RWPE1 (cell line): ENCODE measurements at regions not wholly inside any gene's neighbourhood (a gene's known extent, or its start where the extent isn't known, plus 50 kb on each side); places are given as distances from the start of the nearest gene placed in this dataset.

Experiments used
- CTCF ChIA-PET: fragments of 350-600 bp; sonication (Branson Sonifier 250); formaldehyde crosslinking; extraction: SDS; loops from one replicate; lab custom pipeline; 2021; lab: Yijun Ruan, JAX
- POLR2A ChIA-PET: fragments of 400-600 bp; formaldehyde crosslinking; extraction: SDS; loops from one replicate; lab custom pipeline; 2020; ENCODE audit warnings: antibody characterized with exemption; ENCODE audit not compliant: low non-redundant PET; lab: Yijun Ruan, JAX
- DNase-seq: peaks from one replicate; pipeline ENCODE4 v3.0.0; 2012; ENCODE audit warnings: low spot score
- H3K27ac ChIP-seq: fragments of 450-650 bp; 2 replicates; pipeline ENCODE4 v1.5.1; 2017
- TF ChIP-seq, protein P1 (sequence below): fragments of 450-650 bp; conservative IDR thresholded peaks from 2 replicates; pipeline ENCODE4 v1.5.1; 2017; ENCODE audit warnings: low read depth, mild to moderate bottlenecking

GRCh38 chr2:221203125-221203524, 369.0 kb downstream of the EPHA4 start:
- TF ChIP-seq, protein P1, sequence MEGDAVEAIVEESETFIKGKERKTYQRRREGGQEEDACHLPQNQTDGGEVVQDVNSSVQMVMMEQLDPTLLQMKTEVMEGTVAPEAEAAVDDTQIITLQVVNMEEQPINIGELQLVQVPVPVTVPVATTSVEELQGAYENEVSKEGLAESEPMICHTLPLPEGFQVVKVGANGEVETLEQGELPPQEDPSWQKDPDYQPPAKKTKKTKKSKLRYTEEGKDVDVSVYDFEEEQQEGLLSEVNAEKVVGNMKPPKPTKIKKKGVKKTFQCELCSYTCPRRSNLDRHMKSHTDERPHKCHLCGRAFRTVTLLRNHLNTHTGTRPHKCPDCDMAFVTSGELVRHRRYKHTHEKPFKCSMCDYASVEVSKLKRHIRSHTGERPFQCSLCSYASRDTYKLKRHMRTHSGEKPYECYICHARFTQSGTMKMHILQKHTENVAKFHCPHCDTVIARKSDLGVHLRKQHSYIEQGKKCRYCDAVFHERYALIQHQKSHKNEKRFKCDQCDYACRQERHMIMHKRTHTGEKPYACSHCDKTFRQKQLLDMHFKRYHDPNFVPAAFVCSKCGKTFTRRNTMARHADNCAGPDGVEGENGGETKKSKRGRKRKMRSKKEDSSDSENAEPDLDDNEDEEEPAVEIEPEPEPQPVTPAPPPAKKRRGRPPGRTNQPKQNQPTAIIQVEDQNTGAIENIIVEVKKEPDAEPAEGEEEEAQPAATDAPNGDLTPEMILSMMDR: no peak
- ChIA-PET POLR2A (no interaction called here), CTCF (no interaction called here)
- no peak for DNase-seq
- H3K27ac ChIP-seq: no peak overlapping the region

DNA sequence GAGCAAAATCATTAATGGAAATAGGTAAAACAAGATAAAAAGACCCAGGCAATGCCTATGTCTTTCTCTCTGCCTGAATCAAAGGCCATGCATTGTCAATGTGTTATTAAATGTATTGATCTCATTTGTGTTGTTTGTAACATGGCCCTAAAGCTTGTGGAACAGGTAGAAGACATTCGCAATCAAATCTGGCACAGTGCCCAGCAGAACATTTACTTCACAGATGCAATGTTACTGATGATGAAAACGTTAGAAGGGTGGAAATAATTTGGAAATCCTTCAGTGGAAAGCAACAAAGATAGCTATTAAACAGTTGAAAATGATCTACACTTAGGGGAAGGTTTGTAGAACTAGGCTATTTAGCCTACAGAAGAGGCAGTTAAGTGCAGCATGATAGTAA, 368.2 kb downstream of the EPHA4 start:
- DNase-seq: no peak
- ChIA-PET POLR2A (no interaction called here), CTCF (interaction anchor here (0.7 kb wide), 1 partner anchor 251 kb away, joined by 3 read pairs; no protein-coding TSS in a partner anchor)
- H3K27ac ChIP-seq: no peak overlapping the region
- TF ChIP-seq, protein P1: no peak

- CTCF ChIA-PET: no interaction called here
- no peak for DNase-seq
- H3K27ac ChIP-seq: no peak overlapping the region
- POLR2A ChIA-PET: no interaction called here
- TF ChIP-seq, protein P1: no peak
Observed at GRCh38 chr2:221204699-221205098, 367.4 kb downstream of the EPHA4 start.

GRCh38 chr2:221205103-221205673, 366.9 kb downstream of the EPHA4 start:
- POLR2A ChIA-PET: no interaction called here
- no peak overlapping the region for H3K27ac ChIP-seq
- TF ChIP-seq, protein P1: no peak
- CTCF ChIA-PET: no interaction called here
- DNase-seq: no peak

GRCh38 chr2:221210686-221211085, 361.4 kb downstream of the EPHA4 start:
- CTCF ChIA-PET: no interaction called here
- POLR2A ChIA-PET: no interaction called here
- H3K27ac ChIP-seq: no peak overlapping the region
- TF ChIP-seq, protein P1: no peak
- no peak for DNase-seq

DNA sequence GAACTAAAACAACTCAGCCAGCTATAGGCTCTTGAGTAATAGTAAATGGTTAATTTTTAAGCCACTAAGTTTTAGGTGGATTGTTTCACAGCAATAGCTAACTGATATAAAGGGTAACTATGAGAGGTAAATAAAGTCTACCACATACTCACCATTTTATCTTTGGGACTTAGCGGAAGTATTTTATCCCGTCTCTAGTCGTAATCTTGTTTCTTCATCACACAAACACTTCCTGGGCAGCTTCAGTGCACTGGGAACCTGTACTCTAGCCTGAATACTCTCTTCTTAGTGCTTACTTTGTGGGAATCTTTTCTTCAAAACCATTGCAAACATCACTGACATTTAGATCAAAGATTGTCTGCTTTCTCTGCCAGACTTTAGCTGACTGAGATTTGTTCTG, 360.5 kb downstream of the EPHA4 start:
- DNase-seq: no peak
- POLR2A ChIA-PET: no interaction called here
- TF ChIP-seq, protein P1: no peak
- no peak overlapping the region for H3K27ac ChIP-seq
- CTCF ChIA-PET: interaction anchor here (0.5 kb wide), 1 partner anchor 144 kb away, joined by 3 read pairs; no protein-coding TSS in a partner anchor
